GM13976 (cell line): ENCODE measurements at regions not wholly inside any gene's neighbourhood (a gene's known extent, or its start where the extent isn't known, plus 50 kb on each side); places are given as distances from the start of the nearest gene placed in this dataset.

Experiments used
- DNase-seq: peaks from one replicate; pipeline ENCODE4 v3.0.0; 2012; ENCODE audit warnings: low spot score
- CTCF ChIP-seq: IDR thresholded peaks from 2 replicates; pipeline ENCODE4 v1.5.1; 2012; ENCODE audit warnings: borderline replicate concordance, mild to moderate bottlenecking; ENCODE audit not compliant: insufficient read depth; ENCODE audit errors: extremely low read depth, missing control alignments, control extremely low read depth
- in situ Hi-C: fragments of 300-500 bp; cut with MboI; formaldehyde crosslinking; loops from one replicate; pipeline ENCODE4 v1.12.0; 2022; ENCODE audit warnings: low sequenced_read_pairs, mixed read lengths, inconsistent platforms; ENCODE audit not compliant: unreplicated experiment

DNA sequence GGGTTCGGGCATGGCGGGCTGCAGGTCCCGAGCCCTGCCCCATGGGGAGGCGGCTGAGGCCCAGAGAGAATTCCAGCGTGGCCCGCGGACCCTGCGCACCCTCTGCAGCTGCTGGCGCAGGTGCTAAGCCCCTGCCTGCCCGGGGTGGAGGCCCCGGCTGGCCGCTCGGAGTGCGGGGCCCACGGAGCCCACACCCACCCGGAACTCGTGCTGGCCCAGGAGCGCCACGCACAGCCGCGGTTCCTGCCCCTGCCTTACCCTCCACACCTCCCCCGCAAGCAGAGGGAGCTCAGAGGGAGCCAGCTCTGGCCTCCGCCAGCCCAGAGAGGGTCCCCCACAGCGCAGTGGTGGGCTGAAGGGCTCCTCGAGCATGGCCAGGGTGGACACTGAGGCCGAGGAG, 75.3 kb downstream of the MRPS30 start:
- in situ Hi-C loops, result no loop called here
- TF ChIP-seq CTCF, result no peak

GRCh38 chr5:44885903-44886302, 77.2 kb downstream of the MRPS30 start:
- peak; percentile 55 for DNase-seq
- in situ Hi-C loops, result no loop called here
- TF ChIP-seq CTCF, result no peak

More for the DNA sequence above, 75.3 kb downstream of the MRPS30 start:
- no peak for DNase-seq

- no peak for TF ChIP-seq CTCF
- no peak for DNase-seq
- in situ Hi-C loops, result no loop called here
Observed at GRCh38 chr5:44887722-44888121, 79.0 kb downstream of the MRPS30 start.

- no peak for DNase-seq
- in situ Hi-C loops, result no loop called here
Observed at GRCh38 chr5:44888435-44888834, 79.7 kb downstream of the MRPS30 start.

DNA sequence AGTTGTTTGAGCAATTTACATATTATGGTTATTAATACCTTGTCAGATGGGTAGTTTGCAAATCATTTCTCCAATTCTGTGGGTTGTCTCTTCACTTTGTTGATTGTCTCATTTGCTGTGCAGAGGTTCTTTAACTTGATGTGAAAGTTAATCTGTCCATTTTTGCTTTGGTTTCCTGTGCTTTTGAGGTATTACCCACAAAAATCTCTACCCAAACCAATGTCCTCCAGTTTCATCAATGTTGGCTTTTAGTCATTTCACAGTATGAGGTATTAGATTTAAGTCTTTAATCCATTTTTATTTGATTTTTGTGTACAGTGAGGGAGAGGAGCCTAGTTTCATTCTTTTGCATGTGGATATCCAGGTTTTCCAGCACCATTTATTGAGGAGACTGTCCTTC, 82.4 kb downstream of the MRPS30 start:
- in situ Hi-C loops, result no loop called here
- DNase-seq, result no peak
- TF ChIP-seq CTCF, result no peak

More at GRCh38 chr5:44888435-44888834, 79.7 kb downstream of the MRPS30 start:
- TF ChIP-seq CTCF, result no peak

DNA sequence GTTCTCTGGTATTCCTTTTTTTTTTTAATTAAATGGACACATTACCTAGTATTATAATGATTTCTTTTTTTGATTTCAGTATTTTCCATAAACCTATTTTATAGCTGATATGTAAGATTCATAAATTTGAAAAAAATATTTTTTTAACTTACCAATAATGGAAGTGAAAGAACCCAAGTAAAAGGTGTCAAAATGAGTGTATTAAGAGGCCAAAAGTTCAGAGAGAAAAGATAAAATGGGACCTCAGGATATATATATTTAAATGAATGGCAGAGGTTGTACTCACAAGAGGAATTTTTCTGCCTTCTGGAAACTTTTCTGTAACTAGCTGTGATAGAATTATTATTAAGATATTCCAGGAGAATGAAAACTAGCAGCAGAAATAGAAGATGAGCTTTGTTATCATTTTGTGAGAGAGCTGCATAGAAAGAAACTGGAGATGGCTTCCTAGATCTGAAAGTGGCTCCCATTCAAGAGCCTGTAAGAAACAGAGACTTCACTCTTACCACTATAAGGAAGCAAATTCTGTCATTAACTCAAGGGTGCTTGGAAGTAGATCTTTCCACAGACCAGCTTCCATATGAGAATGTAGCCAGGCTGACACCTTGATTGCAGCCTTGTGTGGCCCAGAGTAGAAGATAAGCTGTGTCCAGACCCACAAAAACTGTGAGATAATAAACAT, 91.7 kb downstream of the MRPS30 start:
- no peak for TF ChIP-seq CTCF
- in situ Hi-C loops, result no loop called here
- DNase-seq, result no peak

DNA sequence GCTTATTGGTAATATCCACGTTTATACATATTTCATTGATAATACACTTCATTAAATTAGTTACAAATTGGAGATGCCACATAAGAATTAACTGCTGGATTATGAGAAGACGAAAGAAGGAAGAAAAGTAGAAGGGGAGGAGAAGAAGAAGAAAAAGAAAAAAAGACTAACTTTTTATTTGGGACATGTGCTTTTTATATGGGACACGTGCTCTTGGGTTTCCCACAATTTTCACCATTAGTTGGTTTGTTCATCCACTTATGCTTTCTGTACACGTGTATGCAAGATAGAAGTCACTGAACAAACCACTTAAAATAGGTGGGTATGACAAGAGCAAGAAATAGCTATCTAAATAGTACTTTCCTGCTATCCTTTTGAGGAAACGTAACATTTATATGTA, 98.6 kb downstream of the MRPS30 start:
- DNase-seq, result no peak
- in situ Hi-C loops, result no loop called here
- no peak for TF ChIP-seq CTCF
